HG02623 (cell line): ENCODE measurements at regions not wholly inside any gene's neighbourhood (a gene's known extent, or its start where the extent isn't known, plus 50 kb on each side); places are given as distances from the start of the nearest gene placed in this dataset.
A peak's percentile ranks its signal among the peaks of the same experiment; 100 is the strongest.

Experiments
- ATAC-seq: cut with Tn5 transposase; IDR thresholded peaks from one replicate; pipeline ENCODE4 v1.9.1; 2021; ENCODE audit warnings: moderate library complexity; ENCODE audit not compliant: unreplicated experiment

DNA sequence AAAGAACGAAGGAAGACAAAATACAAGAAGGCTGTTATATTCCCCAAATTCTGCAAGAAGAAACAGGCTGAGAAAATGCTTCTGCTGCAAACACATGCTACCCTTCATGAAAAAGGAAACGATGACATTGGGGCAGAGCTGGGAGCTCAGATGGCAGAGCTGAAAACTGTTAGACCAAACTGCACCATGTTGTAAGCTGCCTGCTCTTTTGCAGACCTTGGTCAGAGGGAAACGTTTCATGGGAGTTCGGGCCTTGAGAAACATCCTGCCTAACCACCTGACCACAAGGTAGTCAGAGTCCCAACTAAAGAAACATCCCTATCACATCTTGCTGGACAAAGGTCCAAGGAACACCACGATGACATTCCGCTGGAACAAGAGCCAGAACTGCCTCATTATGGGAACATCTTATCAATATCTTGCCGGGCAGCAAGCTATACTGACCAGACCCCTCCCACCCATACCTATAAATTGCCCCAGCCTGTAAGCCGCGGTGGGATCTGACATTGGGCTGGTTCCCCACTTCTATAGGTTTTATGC lies 110.7 kb upstream of the CTSC start:
- no peak for ATAC-seq

DNA sequence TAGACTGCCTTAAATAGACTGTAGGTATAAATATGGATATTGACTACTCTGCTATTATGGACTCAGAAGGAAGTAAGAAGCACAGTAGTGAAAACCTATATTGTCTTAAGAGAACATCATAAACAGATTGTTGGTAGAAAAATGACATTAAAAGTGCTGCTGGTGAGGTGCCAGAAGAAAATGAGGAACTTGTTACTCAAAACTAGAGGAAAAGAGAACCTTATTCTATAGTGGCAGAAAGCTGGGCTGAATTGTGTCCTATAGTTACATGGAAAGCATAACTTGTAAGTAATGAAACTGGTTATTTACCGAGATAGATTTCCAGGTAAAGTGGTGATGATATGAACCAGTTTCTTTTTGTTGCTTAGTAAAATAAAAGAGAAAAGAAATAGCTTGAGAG lies 109.7 kb upstream of the CTSC start:
- no peak for ATAC-seq

DNA sequence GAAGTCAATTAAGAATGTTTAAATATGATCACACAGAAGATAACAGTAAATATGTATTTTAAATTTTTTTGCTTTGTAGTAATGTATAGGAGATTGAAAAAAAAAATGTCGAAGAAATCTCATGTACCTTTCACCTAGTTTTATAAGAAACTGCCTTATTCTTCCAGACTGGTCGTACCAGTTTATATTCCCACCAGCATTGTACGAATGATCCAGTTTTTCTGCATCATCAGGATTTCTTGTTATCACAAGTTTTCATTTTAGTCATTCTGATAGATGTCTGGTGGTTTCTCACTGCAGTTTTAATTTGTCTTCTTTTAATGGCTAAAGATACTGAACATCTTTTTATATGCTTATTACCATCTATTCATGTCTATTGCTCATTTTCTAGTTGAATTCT lies 101.8 kb upstream of the CTSC start:
- no peak for ATAC-seq

DNA sequence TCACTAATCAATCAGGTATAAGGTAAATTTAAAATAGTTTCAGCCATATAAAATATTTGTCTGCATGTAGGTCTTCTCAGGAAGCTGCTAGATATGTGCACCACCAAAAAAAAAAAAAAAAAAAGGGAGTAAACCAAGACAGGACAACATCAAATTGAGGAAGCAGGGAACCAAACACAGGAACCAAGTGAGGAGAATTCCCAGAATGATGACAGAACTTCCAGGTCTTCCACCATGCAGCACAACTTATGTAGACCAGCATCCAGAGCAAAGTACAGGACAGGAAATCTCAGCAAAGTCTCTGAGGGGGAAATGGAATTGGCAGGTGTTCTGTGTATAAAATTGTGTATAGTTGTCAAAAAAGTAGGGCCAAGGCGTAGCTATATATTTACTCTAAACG lies 101.2 kb upstream of the CTSC start:
- no peak for ATAC-seq

DNA sequence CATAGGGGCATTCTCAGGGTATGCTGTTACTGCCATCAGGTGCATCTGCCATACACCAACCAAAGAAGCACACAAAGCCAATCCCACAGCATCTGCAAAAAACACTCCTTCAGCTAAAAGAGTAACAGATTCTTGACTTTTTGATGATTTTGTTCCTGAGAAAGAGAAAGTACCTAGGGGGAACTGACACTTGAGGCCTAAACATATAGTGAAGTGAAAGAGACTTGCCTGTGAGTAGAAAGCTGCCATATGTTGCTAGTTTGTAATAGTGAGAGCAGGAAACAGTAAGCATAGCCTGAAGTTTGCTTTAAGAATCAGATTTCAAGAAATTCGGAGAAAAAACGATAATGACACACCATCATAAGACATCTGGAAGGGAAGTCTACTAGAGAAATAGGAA lies 97.9 kb upstream of the CTSC start:
- ATAC-seq, result peak; percentile 99

DNA sequence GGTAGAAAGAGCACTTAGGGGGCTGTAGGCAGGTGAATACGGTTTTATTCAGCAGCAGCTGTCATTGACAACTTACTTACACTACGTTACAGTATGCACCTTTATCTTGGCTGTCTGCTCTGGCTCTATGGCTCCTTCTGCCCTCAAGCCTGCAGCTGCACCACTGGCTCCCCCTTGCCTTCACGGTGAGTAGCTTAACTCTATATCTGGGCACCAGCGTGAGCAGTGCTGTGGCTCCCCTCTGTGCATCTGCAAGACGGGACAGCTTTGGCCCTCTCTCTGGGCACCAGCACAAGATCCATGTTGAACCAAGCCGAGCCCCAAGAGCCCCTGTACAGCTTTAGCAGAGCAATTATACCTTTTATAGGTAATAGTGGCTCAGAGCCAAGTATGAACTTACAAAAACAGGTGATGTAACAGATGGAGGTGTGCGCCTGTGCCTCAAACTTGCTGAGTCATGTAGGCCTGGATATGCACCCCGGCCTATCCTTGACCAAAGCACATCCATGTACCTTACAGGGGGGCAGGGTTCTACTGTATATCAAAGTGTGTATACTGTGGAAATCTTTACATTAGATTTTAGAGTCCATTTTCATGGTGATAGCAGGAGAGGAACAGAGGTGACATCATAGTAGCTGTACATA lies 96.9 kb upstream of the CTSC start:
- ATAC-seq, result no peak

DNA sequence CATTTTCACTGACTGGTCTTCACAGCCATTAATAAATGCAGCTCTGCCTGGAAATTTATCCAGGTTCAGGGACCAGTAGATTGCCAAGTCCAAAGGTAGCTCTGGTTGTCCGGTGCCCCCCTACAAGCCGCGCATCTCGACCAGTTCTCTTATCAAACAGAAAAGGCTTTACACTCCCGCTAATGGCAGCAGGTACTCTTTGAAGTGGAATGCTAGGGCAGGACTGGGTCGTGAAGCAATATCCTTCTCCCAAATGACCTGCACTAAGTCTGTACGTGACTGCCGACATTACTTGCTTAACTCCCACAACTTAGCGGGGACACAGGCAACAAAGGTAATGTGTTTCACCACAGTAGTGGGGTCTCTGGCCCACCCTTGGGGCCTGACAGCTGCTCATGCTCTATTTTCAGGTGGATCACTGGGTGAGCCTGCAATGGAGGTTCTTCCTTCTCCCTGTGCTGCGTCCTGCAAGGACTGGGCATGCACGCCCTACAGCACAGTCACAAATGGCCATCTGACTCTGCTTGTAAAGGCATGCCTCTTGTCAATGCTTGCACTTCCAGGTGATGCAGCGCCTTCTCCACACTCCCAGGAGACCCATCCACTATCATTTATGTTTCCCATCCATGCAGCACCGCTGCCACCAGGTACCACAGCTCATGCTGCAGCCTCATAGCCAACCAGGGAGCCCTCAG lies 96.1 kb upstream of the CTSC start:
- ATAC-seq, result no peak

DNA sequence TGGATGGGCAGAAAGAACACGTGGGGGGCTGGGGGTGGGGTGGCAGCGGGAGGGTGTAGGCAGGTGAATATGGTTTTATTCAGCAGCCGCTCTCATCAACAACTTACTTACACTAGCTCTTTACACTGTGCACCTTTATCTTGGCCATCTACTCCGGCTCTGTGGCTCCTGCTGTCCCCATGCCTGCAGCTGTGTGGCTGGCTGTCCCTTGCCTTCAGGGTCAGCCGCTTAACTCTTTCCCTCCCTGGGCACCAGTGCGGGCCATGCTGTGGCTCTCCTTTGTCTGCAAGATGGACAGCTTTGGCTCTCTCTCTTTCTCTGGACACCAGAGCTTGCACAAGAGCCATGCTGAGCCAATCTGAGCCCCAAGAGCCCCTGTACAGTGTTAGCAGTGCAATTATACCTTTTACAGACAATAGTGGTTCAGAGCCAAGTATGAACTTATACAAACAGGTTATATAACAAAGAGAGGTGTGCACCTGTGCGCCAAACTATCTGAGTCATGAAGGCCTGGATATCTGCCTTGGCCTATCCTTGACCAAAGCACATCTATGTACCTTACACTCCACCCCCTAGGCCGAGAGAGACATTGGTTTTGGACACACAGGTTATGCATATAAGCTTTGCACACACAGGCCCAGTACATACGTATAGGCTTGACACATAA lies 94.3 kb upstream of the CTSC start:
- no peak for ATAC-seq

DNA sequence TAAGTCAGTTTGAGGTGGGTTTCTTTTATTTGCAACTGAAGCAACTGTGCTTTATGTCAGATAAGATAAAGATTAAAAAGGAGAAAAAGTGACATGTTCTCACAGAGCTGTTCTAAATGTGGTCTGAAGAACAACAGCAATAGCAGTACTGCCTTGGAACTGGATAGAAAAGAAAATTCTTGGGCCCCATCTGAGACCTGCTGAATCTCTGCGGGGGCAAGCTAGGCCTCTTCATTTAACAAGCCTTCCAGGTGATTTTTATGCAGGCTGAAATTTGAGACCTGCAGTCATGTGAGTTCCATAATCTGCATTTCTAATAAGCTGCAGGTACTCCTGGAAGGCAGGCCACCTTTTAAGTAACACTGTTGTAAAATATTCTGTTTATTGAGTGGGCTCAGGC lies 91.4 kb upstream of the CTSC start:
- ATAC-seq, result no peak

DNA sequence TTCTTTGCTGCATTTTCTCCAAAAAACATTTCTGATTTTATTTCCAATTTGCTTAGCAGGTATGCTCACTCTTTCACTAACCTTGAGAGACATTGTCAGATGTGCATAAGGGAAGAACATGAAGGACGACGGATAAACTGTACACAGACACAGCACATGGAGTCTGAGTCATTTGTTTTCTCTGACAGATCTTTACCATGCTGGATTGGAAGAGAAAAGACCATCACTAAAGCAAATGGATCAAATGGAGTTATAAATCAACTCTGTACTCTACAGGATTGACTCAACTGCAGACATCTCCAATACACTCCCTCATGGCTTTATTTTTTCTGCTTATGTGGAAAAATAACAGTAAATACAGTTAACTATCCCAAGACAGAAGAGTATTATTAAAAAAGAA lies 90.2 kb upstream of the CTSC start:
- ATAC-seq, result no peak

DNA sequence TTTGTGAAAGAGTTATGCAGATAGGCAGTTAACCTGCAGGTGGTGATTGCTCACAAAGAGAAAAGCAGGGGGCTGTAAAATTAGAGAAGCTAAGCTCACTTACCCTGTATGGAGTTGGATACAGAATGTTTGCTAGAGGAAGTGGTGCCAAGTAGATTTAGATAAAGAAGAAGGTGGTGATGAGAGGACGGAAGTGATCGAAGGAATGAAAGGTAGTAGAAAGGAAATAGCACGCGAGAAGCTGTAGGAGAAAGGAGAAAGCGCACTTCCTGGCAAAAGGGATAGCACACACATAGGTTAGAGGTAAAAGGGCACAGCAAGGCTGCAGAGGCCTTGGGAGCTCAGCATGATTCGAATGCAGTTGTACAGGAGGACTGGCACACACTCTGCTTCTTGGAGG lies 87.3 kb upstream of the CTSC start:
- ATAC-seq, result no peak

DNA sequence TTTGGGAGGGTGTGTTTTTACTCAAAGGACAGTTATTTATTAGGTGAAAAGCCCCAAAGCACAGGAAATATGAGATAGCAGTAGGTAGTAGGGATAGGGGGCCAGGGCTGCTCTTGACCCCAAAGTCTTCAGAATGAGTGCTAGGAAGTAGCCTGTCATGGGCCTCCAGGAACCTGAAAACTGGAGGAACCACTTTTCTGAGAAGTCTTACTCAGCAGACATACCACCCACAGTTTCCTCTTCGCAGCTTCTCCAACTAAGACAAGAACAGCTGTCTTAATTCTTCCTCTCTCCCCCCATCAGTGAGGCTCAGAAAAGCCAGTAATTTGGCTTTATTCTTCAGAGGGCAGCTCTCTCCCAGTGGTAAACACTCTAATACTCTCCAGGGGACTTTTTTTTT lies 84.0 kb upstream of the CTSC start:
- peak; percentile 94 for ATAC-seq

DNA sequence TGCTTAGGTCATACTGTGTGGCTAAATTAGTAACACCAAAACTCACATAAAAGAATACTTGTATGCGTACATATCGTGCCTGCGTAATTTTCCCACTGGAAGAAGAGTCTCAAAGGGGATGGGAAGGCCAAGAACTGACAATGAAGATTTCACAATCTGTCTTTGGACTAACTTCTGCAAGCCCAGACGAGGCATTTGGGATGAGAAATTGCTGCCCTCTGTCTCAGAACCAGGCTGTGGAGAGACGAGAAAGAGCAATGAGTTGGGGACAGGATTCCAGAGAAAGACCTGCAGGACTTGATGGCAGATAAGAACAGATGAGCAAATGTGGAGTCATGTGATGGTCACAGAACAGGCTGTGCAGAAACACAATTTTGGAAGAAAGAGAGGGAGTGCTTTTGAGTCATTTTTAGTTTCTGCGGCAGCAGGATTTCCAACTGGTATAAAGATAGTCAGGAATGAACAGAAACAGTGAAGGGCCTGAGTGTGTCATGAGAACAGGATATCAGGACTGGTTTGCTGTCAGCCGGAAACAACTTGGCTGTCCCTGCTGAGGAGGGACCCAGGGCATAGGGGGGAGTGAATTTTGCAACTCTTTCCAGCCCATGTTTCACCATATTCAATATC lies 82.7 kb upstream of the CTSC start:
- ATAC-seq, result no peak

DNA sequence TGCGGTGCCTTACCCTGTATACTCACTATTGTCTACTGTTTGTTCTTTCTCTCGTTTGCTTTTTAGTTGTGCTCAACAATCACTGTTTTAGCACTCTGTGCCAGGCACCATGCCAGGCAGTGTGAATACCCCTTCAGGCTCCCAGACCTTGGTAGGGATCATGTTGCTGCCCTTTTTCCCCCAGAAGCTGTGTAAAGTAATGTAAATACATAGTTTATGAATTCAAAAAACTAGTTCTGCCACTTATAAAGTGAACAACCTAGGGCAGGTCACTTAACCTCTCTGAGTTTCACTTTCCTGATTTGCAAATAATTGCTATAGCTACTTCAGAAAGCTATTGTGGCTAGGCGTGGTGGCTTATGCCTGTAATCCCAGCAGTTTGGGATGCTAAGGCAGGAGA lies 81.0 kb upstream of the CTSC start:
- no peak for ATAC-seq

DNA sequence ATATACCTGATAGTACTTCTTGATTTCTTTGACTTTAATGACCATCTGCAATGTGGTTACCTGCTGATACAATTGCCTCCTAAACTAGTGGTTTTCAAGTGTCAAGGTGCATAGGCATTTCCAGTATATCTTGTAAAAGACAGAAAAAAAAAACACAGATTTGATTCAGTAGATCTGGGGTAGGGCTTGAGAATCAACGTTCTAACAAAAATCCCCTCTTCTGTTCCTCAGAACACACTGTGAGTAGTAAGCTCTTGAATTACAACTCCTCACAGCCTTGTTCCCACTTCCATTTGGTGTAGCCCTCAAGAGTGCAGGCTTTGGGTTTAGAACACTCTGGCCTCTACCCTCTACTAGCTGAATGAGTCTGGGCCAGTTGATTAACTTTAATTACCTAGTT lies 78.0 kb upstream of the CTSC start:
- no peak for ATAC-seq

DNA sequence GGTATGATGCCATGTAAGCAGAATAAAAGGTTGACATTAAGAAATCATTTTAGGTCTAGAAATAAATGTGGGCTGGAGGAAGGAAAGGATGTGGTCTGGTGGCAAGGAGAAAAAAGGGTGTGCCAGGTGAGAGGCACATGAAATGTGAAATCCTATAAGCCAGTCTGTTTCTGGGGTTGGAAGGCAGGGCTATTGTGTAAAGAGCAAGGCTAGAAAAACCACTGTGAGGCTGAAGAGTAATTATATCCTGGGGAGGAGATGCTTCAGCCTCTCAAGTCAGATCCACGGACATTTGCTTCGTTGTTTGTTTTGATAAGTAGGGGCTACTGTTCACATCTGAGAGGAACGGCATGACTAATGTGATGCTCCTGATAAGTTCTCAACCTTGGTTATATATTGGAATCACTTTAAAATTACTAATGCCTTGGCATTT lies 77.5 kb upstream of the CTSC start:
- ATAC-seq, result no peak

DNA sequence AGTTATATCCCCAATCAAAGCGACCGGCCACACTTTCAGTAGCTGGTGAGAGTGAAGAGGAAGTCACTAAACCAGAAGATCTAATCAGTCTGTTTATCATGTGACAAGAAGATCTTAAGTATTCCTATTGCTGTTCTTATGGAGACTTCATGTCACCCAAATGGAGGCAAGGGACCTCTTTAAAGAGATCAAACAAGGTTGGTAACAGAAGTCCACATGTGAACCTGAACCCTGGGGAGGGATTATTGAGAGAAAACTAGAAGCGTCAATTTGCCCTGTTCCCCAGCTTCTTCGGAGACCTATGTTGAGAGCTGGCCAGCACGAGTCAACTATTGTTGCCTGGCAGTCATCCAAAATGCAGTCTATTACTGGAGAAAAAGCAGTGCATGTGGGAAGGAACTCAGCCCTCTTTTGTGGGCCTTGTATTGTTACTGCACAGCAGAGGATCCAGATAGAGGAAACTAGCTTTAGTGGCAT lies 76.9 kb upstream of the CTSC start:
- ATAC-seq, result no peak

DNA sequence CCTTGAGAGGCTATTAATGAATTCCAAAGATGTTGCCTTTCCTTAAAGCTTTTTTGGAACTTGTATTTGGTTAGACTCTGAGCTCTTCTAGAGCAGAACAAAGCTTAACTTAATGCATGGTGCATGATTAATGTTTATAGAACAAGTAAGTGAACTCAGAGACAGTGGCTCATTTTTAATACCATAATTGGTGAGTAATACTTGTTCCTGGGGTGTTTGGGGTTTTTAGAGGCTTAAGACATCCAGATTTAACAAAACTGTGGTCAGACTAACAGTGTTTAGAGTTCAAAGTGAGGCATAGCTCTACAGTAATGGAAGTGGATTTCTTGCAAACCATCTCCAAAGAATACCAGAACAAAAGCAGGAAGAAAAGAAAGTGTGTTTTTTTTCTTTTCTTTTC lies 73.7 kb upstream of the CTSC start:
- no peak for ATAC-seq

DNA sequence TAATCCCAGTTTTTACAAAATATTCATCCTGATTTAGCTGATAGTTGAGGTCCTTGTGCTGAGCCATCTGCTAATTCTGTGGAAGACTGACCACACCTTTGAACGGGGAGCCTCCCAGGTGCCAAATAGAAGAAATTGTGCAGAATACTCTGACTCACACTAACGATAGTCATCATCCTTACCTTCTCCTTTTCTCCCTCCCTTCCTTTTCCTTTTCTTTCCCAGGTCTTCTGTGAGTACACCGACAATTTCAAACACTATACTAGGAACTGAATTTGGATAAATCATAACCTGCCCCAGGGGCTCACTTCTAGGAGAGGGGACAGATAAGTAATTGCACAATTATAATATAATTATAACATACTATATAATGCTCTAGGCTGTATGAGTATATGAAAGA lies 73.1 kb upstream of the CTSC start:
- no peak for ATAC-seq

DNA sequence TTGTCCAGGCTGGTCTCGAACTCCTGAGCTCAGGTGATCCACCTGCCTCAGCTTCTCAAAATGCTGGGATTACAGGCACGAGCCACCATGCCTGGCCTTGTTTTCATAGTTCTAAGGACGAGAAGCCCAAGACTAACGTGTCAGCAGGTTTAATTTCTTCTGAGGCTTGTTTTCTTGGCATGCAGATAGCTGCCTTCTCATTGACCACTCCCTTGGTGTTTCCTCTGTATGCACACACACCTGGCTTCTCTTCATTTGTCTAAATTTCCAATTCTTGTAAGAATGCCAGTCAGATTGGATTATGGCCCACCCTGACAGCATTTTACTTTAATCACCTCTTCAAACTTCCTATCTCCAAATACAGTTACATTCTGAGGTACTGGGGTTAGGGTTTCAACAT lies 72.5 kb upstream of the CTSC start:
- ATAC-seq, result no peak

DNA sequence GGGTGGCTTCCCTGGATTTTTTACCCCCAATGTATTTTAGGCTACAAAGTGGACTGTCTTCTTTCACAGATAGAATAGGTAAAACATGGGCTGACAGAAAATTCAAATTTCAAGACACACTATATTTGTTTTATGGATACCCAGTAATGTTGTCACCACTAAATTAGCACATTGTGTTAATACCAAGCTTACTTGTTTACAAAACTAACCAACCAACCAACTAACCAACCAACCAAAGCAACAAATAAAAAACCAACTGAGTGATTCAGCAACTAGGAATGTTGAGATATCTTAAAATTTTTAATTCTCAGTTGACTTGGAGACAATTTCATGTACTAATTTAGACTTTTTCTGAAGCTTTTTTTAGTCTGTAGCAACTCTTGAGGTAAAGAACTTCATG lies 69.3 kb upstream of the CTSC start:
- ATAC-seq, result no peak

DNA sequence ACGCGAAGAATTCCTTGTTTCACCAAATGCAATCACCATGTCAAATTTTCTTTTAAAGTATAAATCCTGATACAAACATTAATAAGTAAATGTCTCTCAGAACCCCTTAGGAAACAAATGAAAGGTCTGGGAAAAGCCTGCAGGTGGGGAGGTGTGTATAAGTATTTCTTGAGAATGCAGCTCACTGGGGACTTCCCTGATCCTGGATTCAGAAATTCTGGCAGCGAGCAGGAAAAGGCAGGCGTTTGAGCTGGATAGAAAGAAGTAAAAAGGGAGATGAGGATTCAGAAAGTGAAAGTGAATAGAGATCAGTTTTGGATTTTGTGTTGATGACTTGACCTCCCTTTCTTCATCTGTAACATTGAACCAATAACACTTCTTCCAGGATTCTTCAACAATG lies 68.3 kb upstream of the CTSC start:
- no peak for ATAC-seq
